HUES48 (cell line): ENCODE measurements at regions not wholly inside any gene's neighbourhood (a gene's known extent, or its start where the extent isn't known, plus 50 kb on each side); places are given as distances from the start of the nearest gene placed in this dataset.
"Not testable (repeated sequence)": the region's sequence is repeated elsewhere in the genome, so short reads cannot be mapped to it uniquely, and the experiment has no call there.

Experiments used
- H3K27ac ChIP-seq: one replicate; pipeline ENCODE4 v1.7.0; 2013; ENCODE audit warnings: low read depth, low read length, inconsistent platforms
- H3K27me3 ChIP-seq: 2 replicates; pipeline ENCODE4 v1.6.1; 2013; ENCODE audit warnings: mild to moderate bottlenecking, low read length; ENCODE audit not compliant: control insufficient read depth, insufficient read depth
- H3K36me3 ChIP-seq: 2 replicates; pipeline ENCODE4 v1.6.1; 2013; ENCODE audit warnings: low read length; ENCODE audit not compliant: control insufficient read depth, insufficient read depth
- H3K4me1 ChIP-seq: 2 replicates; pipeline ENCODE4 v1.6.1; 2013; ENCODE audit warnings: mild to moderate bottlenecking, low read length; ENCODE audit not compliant: control insufficient read depth, insufficient read depth
- H3K4me3 ChIP-seq: 2 replicates; pipeline ENCODE4 v1.5.1; 2013; ENCODE audit warnings: mild to moderate bottlenecking, low read depth, low read length
- H3K9ac ChIP-seq: 2 replicates; pipeline ENCODE4 v1.6.1; 2013; ENCODE audit warnings: mild to moderate bottlenecking, low read depth, low read length, moderate library complexity
- H3K9me3 ChIP-seq: 2 replicates; pipeline ENCODE4 v1.6.1; 2013; ENCODE audit warnings: low read length; ENCODE audit not compliant: control insufficient read depth, insufficient read depth

DNA sequence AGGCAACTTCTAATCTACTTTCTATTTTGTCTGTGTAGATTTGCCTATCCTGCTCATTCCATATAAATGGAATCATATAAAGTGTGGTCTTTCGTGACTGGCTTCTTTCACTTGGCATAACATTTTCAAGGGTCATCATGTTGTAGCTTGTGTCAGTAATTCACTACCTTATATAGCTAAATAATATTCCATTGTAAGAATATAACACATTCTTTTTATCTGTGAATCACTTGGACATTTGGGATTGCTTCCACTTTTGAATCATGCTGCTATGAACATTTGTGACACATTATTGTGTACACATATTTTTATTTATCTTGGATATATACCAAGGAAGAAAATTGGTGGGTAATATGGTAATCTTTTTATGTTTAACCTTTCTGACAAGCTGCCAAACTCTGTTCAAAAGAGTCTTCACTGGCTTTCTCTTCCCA lies 89.0 kb upstream of the CSNK1A1L start:
- Histone ChIP-seq H3K27ac (no peak overlapping the region), H3K36me3 (no peaks in the 10 kb centered on the region), H3K9ac (no peak overlapping the region), H3K4me1 (peaks cover 18% of the 10 kb centered on the region), H3K4me3 (no peak overlapping the region), H3K9me3 (no peaks in the 10 kb centered on the region), H3K27me3 (no peaks in the 10 kb centered on the region)

DNA sequence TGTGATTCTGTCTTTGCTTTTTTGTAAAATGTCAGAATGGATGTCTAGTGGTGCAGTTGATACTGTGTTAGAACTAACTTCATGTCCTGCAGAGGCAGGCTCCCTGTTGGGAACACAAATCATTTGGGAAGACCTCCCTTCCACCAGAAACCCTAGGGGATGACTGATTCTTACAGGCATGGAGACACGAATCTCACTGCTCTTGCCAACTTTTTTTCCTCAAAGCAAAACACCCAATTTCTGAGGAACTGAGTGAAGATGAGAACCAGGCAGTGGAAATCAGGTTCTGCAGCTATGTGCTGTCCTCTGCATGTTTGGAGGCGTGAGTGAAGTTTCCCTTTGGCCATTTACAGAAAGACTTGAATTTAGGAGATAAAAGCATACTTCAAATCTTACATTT lies 87.5 kb upstream of the CSNK1A1L start:
- H3K27ac ChIP-seq = no peak overlapping the region
- H3K4me1 ChIP-seq = peaks cover 4% of the 10 kb centered on the region; the same call in 1 of the 2 replicates
- H3K27me3 ChIP-seq = no peaks in the 10 kb centered on the region
- no peaks in the 10 kb centered on the region for H3K36me3 ChIP-seq
- H3K9ac ChIP-seq = no peak overlapping the region
- H3K9me3 ChIP-seq = no peaks in the 10 kb centered on the region
- H3K4me3 ChIP-seq = no peak overlapping the region

DNA sequence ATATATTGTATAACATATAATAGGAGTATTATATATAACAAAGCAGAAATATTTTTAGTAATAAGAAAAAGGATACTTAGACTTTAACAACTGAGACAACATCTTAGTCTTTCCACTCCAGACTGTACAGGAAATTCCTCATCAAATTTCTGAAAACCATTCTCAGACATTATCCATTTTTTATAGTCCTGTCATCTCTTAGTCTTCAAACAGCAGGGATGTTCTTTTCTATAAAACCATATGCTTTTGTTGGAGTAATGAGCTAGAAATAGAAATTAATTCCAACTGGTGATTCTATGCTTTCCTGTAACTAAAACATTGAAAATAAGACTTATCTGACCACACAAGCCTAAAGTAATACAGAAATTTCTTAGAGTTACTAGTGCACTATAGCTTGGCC lies 82.2 kb upstream of the CSNK1A1L start:
- Histone ChIP-seq H3K9me3 (no peaks in the 10 kb centered on the region), H3K9ac (no peak overlapping the region), H3K4me1 (no peaks in the 10 kb centered on the region), H3K27me3 (no peaks in the 10 kb centered on the region), H3K4me3 (no peak overlapping the region), H3K27ac (no peak overlapping the region), H3K36me3 (no peaks in the 10 kb centered on the region)

DNA sequence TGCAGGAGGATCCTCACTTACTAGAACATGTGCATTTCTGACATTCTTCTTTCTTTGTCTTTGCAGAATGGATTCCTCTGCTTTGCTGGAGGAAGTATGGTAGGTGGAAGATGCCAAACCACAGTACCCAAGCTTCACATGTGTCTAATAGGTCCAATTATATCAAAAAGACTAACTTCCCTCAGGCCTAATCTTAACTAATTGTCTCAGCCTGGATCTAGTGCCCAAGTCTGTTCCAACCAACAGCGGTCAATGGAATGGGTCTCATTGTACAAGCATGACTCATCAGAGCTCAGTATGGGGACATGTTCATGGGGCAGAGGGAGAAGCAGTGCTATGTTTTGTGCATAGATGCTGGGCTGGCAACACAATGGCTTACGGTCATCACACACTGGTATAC lies 81.6 kb upstream of the CSNK1A1L start:
- Histone ChIP-seq H3K4me1 (no peaks in the 10 kb centered on the region), H3K27me3 (no peaks in the 10 kb centered on the region), H3K9ac (no peak overlapping the region), H3K4me3 (no peak overlapping the region), H3K36me3 (no peaks in the 10 kb centered on the region), H3K27ac (no peak overlapping the region), H3K9me3 (no peaks in the 10 kb centered on the region)

DNA sequence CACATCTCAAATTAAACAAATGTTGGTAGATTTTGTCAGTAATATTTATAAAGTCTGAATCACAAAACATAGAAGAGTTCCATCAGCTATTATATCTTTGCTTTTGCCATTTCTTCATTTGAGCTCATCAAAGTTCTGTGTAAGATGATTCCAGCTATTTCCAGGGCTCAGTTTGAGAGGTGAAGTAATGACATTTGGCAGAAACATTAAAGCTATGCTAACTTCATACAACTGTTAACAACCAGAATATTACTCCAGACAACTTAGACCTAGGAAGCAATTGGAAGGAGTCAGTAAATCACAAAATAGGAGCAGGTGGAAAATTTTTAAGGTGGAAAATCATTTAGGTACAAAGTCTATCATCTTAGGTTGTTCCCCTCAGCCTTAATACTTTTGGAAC lies 76.2 kb upstream of the CSNK1A1L start:
- H3K9ac ChIP-seq = no peak overlapping the region
- H3K4me1 ChIP-seq = no peaks in the 10 kb centered on the region
- no peaks in the 10 kb centered on the region for H3K9me3 ChIP-seq
- H3K36me3 ChIP-seq = no peaks in the 10 kb centered on the region
- H3K27me3 ChIP-seq = no peaks in the 10 kb centered on the region
- H3K4me3 ChIP-seq = no peak overlapping the region
- H3K27ac ChIP-seq = no peak overlapping the region

DNA sequence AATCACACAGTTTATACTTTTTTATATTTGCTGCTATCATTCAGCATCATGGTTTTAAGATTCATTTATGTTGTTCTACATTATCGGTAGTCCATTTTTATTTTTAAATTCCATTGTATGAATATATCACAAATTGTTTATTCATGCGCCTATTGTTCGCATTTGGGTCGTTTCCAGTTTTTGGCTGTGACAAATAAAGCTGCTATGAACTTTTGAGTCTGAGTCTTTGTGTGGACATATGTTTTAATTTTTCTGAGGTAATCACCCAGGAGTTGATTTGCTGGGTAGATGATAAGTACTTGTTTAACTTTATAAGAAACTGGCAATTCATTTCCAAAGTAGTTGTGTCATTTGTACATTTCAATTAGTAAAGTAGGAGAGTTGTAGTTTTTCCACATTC lies 74.2 kb upstream of the CSNK1A1L start:
- no peak overlapping the region for H3K9ac ChIP-seq
- H3K27me3 ChIP-seq = no peaks in the 10 kb centered on the region
- H3K27ac ChIP-seq = no peak overlapping the region
- no peak overlapping the region for H3K4me3 ChIP-seq
- H3K9me3 ChIP-seq = no peaks in the 10 kb centered on the region
- H3K36me3 ChIP-seq = no peaks in the 10 kb centered on the region
- no peaks in the 10 kb centered on the region for H3K4me1 ChIP-seq

DNA sequence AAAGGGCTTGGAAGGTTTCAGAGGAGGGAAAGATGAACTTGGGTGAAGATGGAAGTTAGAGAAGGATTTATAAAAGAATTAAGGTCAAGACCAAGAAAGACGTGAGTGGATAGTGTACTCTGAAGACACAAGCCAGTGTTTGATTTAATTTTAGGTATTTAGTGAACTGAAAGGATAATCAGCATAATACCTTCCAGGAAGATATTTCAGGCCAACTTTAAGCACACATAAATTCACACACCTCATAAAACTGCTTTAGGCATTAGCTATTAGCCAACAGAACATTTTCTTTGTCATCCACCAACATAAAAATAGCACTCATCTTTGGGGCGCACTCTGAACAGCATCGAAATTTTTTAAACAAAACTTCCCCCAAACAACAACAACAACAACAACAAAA lies 71.7 kb upstream of the CSNK1A1L start:
- H3K27ac ChIP-seq = no peak overlapping the region
- no peak overlapping the region for H3K9ac ChIP-seq

DNA sequence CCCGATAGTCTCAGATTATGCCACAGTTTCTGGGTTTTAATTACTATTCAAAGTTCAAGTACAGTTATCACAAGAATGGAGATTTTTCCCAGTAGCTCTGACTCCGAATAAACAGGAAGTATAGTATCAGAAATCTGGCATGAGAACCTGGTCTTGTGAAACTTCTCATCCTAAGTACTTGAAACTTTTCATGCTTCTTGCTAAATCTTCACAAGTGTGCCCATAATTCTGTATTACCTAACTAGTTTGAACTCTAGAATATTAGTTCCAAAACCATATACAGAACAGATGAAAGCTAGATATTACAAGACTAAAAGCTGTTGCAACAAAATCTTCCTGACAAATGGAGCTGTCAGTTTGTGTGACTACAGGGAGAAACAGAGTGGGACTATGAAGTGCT lies 70.5 kb upstream of the CSNK1A1L start:
- Histone ChIP-seq H3K9ac (no peak overlapping the region), H3K27me3 (no peaks in the 10 kb centered on the region), H3K4me3 (no peak overlapping the region)

More for the DNA sequence above, 71.7 kb upstream of the CSNK1A1L start:
- Histone ChIP-seq H3K27me3 (no peaks in the 10 kb centered on the region), H3K36me3 (no peaks in the 10 kb centered on the region), H3K9me3 (no peaks in the 10 kb centered on the region), H3K4me3 (no peak overlapping the region), H3K4me1 (peaks cover 7% of the 10 kb centered on the region)

DNA sequence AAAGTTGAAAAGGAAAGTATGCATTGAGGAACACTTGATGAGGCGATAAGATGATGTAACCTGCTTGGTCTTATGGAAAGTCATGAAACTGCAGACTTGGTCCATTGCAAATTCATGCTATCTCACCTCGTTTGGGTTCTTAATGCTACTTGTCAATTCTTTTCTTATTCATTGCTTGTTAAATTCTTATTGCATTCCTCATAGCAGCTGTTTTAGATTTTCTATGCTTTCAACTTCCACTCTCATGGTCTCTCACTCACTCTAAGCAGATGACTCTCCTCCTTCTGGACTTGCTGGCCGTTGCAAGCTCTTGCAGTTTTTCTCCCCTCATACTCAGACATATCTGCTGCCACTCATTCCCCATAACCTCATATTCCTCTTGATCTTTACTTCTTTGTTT lies 67.8 kb upstream of the CSNK1A1L start:
- Histone ChIP-seq H3K9me3 (no peaks in the 10 kb centered on the region), H3K4me3 (no peak overlapping the region), H3K36me3 (no peaks in the 10 kb centered on the region), H3K27ac (no peak overlapping the region), H3K4me1 (peaks cover 7% of the 10 kb centered on the region), H3K9ac (no peak overlapping the region), H3K27me3 (no peaks in the 10 kb centered on the region)

More for the DNA sequence above, 70.5 kb upstream of the CSNK1A1L start:
- Histone ChIP-seq H3K9me3 (no peaks in the 10 kb centered on the region), H3K27ac (no peak overlapping the region), H3K36me3 (no peaks in the 10 kb centered on the region), H3K4me1 (peaks cover 7% of the 10 kb centered on the region)

DNA sequence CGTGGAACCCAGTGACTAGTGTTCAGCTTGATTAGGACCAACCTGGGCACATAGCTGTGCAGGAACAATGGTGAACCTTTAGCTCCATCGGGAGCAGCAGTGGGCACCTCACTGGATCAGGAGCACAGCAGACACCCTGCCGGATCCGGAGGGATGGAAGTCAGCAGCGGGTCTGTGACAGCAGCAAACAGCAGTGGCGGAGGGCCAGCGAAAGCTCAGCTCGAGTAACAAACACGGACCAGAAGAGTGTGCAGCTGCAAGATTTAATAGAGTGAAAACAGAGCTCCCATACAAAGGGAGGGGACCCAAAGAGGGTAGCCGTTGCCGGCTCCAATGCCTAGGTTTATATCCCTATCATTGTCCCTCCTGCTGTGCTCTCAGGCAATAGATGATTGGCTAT lies 66.8 kb upstream of the CSNK1A1L start:
- H3K27me3 ChIP-seq, H3K9ac ChIP-seq, H3K27ac ChIP-seq, H3K4me1 ChIP-seq, H3K4me3 ChIP-seq, H3K9me3 ChIP-seq, H3K36me3 ChIP-seq: not testable (repeated sequence)

DNA sequence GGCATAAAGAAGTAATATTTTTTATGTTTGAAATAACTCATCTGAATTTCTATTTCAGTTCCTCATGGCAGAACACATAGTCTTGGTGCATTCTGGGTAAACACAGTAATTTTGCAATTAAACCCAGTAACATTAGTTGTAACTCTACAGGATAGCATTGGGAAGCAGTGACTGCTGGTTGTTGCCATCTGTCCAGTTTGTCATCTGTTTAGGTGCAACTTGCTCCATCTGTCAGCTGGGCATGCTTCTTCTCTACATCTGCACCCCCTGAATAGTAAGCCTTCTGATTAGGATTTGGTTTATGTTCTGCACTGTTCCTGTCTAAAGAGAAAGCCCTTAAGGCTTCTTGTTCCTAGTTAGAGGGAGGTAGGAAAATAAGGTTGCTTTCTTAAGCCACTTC lies 63.5 kb upstream of the CSNK1A1L start:
- H3K9me3 ChIP-seq = no peaks in the 10 kb centered on the region
- H3K9ac ChIP-seq = no peak overlapping the region
- H3K27ac ChIP-seq = no peak overlapping the region
- H3K27me3 ChIP-seq = no peaks in the 10 kb centered on the region
- peaks cover 7% of the 10 kb centered on the region for H3K4me1 ChIP-seq
- no peaks in the 10 kb centered on the region for H3K36me3 ChIP-seq
- H3K4me3 ChIP-seq = no peak overlapping the region

DNA sequence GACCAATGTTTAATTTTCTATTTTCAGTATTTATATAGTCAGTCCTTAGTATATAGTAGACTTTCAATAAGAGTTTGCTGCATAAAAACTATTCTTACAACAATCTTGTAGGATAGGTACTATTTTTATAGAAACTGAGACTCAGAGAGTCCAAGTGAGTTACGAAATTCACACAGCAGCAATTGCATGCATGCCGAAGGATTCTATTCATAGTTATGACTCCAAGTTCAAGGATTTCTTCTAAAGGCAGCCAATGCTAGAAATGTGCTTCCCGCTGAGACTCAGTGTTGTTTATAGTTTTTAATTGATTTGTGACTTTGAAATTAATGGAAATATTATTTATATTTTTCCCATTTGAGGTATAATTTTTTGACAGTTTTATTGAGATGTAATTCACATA lies 62.7 kb upstream of the CSNK1A1L start:
- no peak overlapping the region for H3K27ac ChIP-seq
- H3K27me3 ChIP-seq = no peaks in the 10 kb centered on the region
- no peak overlapping the region for H3K4me3 ChIP-seq
- peaks cover 4% of the 10 kb centered on the region; the same call in 1 of the 2 replicates for H3K4me1 ChIP-seq
- H3K9me3 ChIP-seq = no peaks in the 10 kb centered on the region
- no peaks in the 10 kb centered on the region for H3K36me3 ChIP-seq
- no peak overlapping the region for H3K9ac ChIP-seq
